Colonic mucosa (tissue), 4 donors: ENCODE measurements at regions not wholly inside any gene's neighbourhood (a gene's known extent, or its start where the extent isn't known, plus 50 kb on each side); places are given as distances from the start of the nearest gene placed in this dataset.
"Not testable (repeated sequence)": the region's sequence is repeated elsewhere in the genome, so short reads cannot be mapped to it uniquely, and the experiment has no call there.

Source experiments
- DNase-seq: peaks from one replicate; pipeline ENCODE4 v3.0.0-alpha.2; 2020
- H3K27ac ChIP-seq: fragments of 200-600 bp; one replicate; pipeline ENCODE4 v1.8.0; 2021
- H3K27me3 ChIP-seq: fragments of 200-600 bp; one replicate; pipeline ENCODE4 v1.8.0; 2021
- H3K36me3 ChIP-seq: fragments of 200-600 bp; one replicate; pipeline ENCODE4 v1.8.0; 2021
- H3K4me1 ChIP-seq: fragments of 200-600 bp; one replicate; pipeline ENCODE4 v1.8.0; 2021; ENCODE audit warnings: mild to moderate bottlenecking
- H3K4me3 ChIP-seq: fragments of 200-600 bp; one replicate; pipeline ENCODE4 v1.8.0; 2021
- H3K9ac ChIP-seq, 2 donors: one replicate each; pipeline ENCODE4 v1.7.0; 2013; ENCODE audit warnings: control low read depth in 2 of 2, low read depth in 2 of 2, low read length in 2 of 2
- H3K9me3 ChIP-seq: fragments of 200-600 bp; one replicate; pipeline ENCODE4 v1.8.0; 2021
- CTCF ChIP-seq: fragments of 200-600 bp; IDR thresholded peaks from one replicate; pipeline ENCODE4 v1.8.0; 2022; ENCODE audit warnings: antibody characterized with exemption, mild to moderate bottlenecking
- intact Hi-C: fragments of 100-400 bp; cut with DNase I; formaldehyde crosslinking; loops from one replicate; pipeline ENCODE4 v1.14.1; 2022
- donor health status: healthy.
- donor health status: DM: no; HTN: no; CAD: no.
- donor health status: DM: no; HTN: no; CAD: no.

GRCh38 chr11:97905101-97905500, 1115.6 kb upstream of the CNTN5 start:
- Histone ChIP-seq H3K4me3 (no peak overlapping the region), H3K27ac (no peak overlapping the region), H3K9me3 (no peaks in the 10 kb centered on the region), H3K4me1 (no peaks in the 10 kb centered on the region), H3K27me3 (no peaks in the 10 kb centered on the region), H3K36me3 (no peaks in the 10 kb centered on the region), H3K9ac (no peak overlapping the region)
- intact Hi-C loops = no loop called here
- TF ChIP-seq CTCF = no peak
- no peak for DNase-seq

- Histone ChIP-seq H3K36me3 (no peaks in the 10 kb centered on the region), H3K27me3 (no peaks in the 10 kb centered on the region), H3K9ac (no peak overlapping the region), H3K4me3 (no peak overlapping the region), H3K27ac (no peak overlapping the region), H3K4me1 (no peaks in the 10 kb centered on the region), H3K9me3 (no peaks in the 10 kb centered on the region)
- DNase-seq = no peak
- no peak for TF ChIP-seq CTCF
- intact Hi-C loops = no loop called here
These were observed 1115.1 kb upstream of the CNTN5 start for GRCh38 chr11:97905671-97906070.

GRCh38 chr11:97908354-97908753, 1112.4 kb upstream of the CNTN5 start:
- DNase-seq = no peak
- H3K27me3 ChIP-seq = no peaks in the 10 kb centered on the region
- H3K9me3 ChIP-seq = no peaks in the 10 kb centered on the region
- no peak overlapping the region for H3K27ac ChIP-seq
- no peaks in the 10 kb centered on the region for H3K4me1 ChIP-seq
- TF ChIP-seq CTCF = no peak
- H3K4me3 ChIP-seq = no peak overlapping the region
- no peaks in the 10 kb centered on the region for H3K36me3 ChIP-seq
- H3K9ac ChIP-seq = no peak overlapping the region
- intact Hi-C loops = no loop called here

GRCh38 chr11:97909614-97910399, 1110.9 kb upstream of the CNTN5 start:
- no peak for TF ChIP-seq CTCF
- Histone ChIP-seq H3K4me1 (no peaks in the 10 kb centered on the region), H3K4me3 (no peak overlapping the region), H3K27ac (no peak overlapping the region), H3K27me3 (no peaks in the 10 kb centered on the region), H3K9ac (no peak overlapping the region), H3K36me3 (no peaks in the 10 kb centered on the region), H3K9me3 (no peaks in the 10 kb centered on the region)
- intact Hi-C loops = no loop called here
- no peak for DNase-seq

GRCh38 chr11:97912629-97913028, 1108.1 kb upstream of the CNTN5 start:
- H3K36me3 ChIP-seq = no peaks in the 10 kb centered on the region
- TF ChIP-seq CTCF = no peak
- no peak overlapping the region for H3K4me3 ChIP-seq
- intact Hi-C loops = no loop called here
- no peak overlapping the region for H3K9ac ChIP-seq
- no peaks in the 10 kb centered on the region for H3K9me3 ChIP-seq
- H3K4me1 ChIP-seq = no peaks in the 10 kb centered on the region
- H3K27ac ChIP-seq = no peak overlapping the region
- no peaks in the 10 kb centered on the region for H3K27me3 ChIP-seq
- no peak for DNase-seq

- H3K27ac ChIP-seq, H3K36me3 ChIP-seq, H3K9ac ChIP-seq, intact Hi-C loops, H3K4me1 ChIP-seq, H3K27me3 ChIP-seq, DNase-seq, H3K9me3 ChIP-seq, H3K4me3 ChIP-seq: not testable (repeated sequence)
These were observed 1097.8 kb upstream of the CNTN5 start for GRCh38 chr11:97922933-97923332.
